ENCODE measurements at regions not wholly inside any gene's neighbourhood (a gene's known extent, or its start where the extent isn't known, plus 50 kb on each side); places are given as distances from the start of the nearest gene placed in this dataset.

- ChIA-PET CTCF (interaction anchor here (2.0 kb wide), 1 partner anchor 10 kb away, joined by 7 read pairs; no protein-coding TSS in a partner anchor), POLR2A (no interaction called here)
- no peak for TF ChIP-seq CTCF (IDR thresholded peaks at IDR 0.05; ENCODE audit: control extremely low read depth, extremely low read depth, low read depth, missing control alignments)
- DNase-seq (ENCODE audit: extremely low spot score): no peak
Measured at GRCh38 chr15:35304389-35304788, 219.3 kb upstream of the NANOGP8 start.

- CTCF ChIA-PET: interaction anchor here (1.7 kb wide), 1 partner anchor 14 kb away, joined by 5 read pairs; no protein-coding TSS in a partner anchor
- TF ChIP-seq CTCF (IDR thresholded peaks at IDR 0.05; ENCODE audit: control extremely low read depth, extremely low read depth, low read depth, missing control alignments): no peak
- POLR2A ChIA-PET: no interaction called here
Measured at GRCh38 chr15:35302334-35302733, 217.2 kb upstream of the NANOGP8 start.

GRCh38 chr15:35301088-35301487 is 216.0 kb upstream of the NANOGP8 start:
- DNase-seq (ENCODE audit: extremely low spot score): no peak
- no peak for TF ChIP-seq CTCF (IDR thresholded peaks at IDR 0.05; ENCODE audit: control extremely low read depth, extremely low read depth, low read depth, missing control alignments)
- CTCF ChIA-PET: interaction anchor here (3.4 kb wide), 1 partner anchor 12 kb away, joined by 13 read pairs; no protein-coding TSS in a partner anchor
- POLR2A ChIA-PET: no interaction called here

More at GRCh38 chr15:35302334-35302733, 217.2 kb upstream of the NANOGP8 start:
- DNase-seq (ENCODE audit: extremely low spot score): no peak

- ChIA-PET POLR2A (no interaction called here), CTCF (interaction anchor here (3.4 kb wide), 1 partner anchor 10 kb away, joined by 13 read pairs; no protein-coding TSS in a partner anchor)
- DNase-seq (ENCODE audit: extremely low spot score): no peak
- TF ChIP-seq CTCF (IDR thresholded peaks at IDR 0.05; ENCODE audit: control extremely low read depth, extremely low read depth, low read depth, missing control alignments): no peak
Measured at GRCh38 chr15:35299059-35299735, 214.1 kb upstream of the NANOGP8 start.

- DNase-seq (ENCODE audit: extremely low spot score): no peak
- CTCF ChIA-PET: no interaction called here
- no peak for TF ChIP-seq CTCF (IDR thresholded peaks at IDR 0.05; ENCODE audit: control extremely low read depth, extremely low read depth, low read depth, missing control alignments)
- POLR2A ChIA-PET: no interaction called here
Measured at GRCh38 chr15:35298509-35298908, 213.4 kb upstream of the NANOGP8 start.

GRCh38 chr15:35293353-35294130 is 208.4 kb upstream of the NANOGP8 start:
- POLR2A ChIA-PET: no interaction called here
- no peak for TF ChIP-seq CTCF (IDR thresholded peaks at IDR 0.05; ENCODE audit: control extremely low read depth, extremely low read depth, low read depth, missing control alignments)
- no peak for DNase-seq (ENCODE audit: extremely low spot score)
- CTCF ChIA-PET: interaction anchor here (1.3 to 1.8 kb wide), 2 partner anchors 8 to 12 kb away, joined by 4 to 7 read pairs; no protein-coding TSS in a partner anchor
